Activated CD8-positive, alpha-beta memory T cell treated with anti-CD3 and anti-CD28 coated beads, Interleukin-2, amount 10 ng/mL, durations not matched to agents 7 days and 5 days (primary cell): ENCODE measurements at regions not wholly inside any gene's neighbourhood (a gene's known extent, or its start where the extent isn't known, plus 50 kb on each side); places are given as distances from the start of the nearest gene placed in this dataset.

Experiments
- ATAC-seq: fragments of 150-1000 bp; cut with Tn5 transposase; one replicate; pipeline ENCODE4 v1.10.0; 2021; ENCODE audit warnings: moderate library complexity
- CTCF ChIA-PET: fragments of 350-600 bp; sonication (Branson Sonifier 250); formaldehyde crosslinking; loops from one replicate; lab custom pipeline; 2021; ENCODE audit warnings: antibody characterized with exemption; lab: Charles Lee
- DNase-seq: peaks from one replicate; pipeline ENCODE4 v3.0.0-alpha.2; 2020
- H3K27ac Mint-ChIP-seq: one replicate; pipeline ENCODE4 v1.8.0; 2021; ENCODE audit warnings: mild to moderate bottlenecking, mixed read lengths
- H3K27me3 Mint-ChIP-seq: one replicate; pipeline ENCODE4 v1.8.0; 2021; ENCODE audit warnings: mixed read lengths
- H3K36me3 Mint-ChIP-seq: one replicate; pipeline ENCODE4 v1.8.0; 2021; ENCODE audit warnings: mild to moderate bottlenecking, mixed read lengths
- H3K4me1 Mint-ChIP-seq: one replicate; pipeline ENCODE4 v1.8.0; 2021; ENCODE audit warnings: mixed read lengths
- H3K4me3 Mint-ChIP-seq: one replicate; pipeline ENCODE4 v1.8.0; 2021; ENCODE audit warnings: mild to moderate bottlenecking, moderate library complexity, mixed read lengths
- H3K9me3 Mint-ChIP-seq: one replicate; pipeline ENCODE4 v1.8.0; 2022; ENCODE audit warnings: low read depth, mixed read lengths

GRCh38 chr11:10379022-10379421 is 74.1 kb downstream of the ADM start:
- Mint-ChIP-seq H3K9me3 (no peaks in the 10 kb centered on the region), H3K27me3 (peaks cover 12% of the 10 kb centered on the region), H3K36me3 (no peaks in the 10 kb centered on the region), H3K27ac (no peak overlapping the region), H3K4me1 (peaks cover 1% of the 10 kb centered on the region), H3K4me3 (no peak overlapping the region)
- DNase-seq (no peak), ATAC-seq (no peak)
- CTCF ChIA-PET, result interaction anchor here (1.1 to 1.5 kb wide), 2 partner anchors 13 to 14 kb away, joined by 3 to 4 read pairs; no protein-coding TSS in a partner anchor

- Mint-ChIP-seq H3K4me3 (no peak overlapping the region), H3K9me3 (no peaks in the 10 kb centered on the region), H3K36me3 (no peaks in the 10 kb centered on the region), H3K27ac (no peak overlapping the region), H3K4me1 (peaks cover under 1% of the 10 kb centered on the region), H3K27me3 (peaks cover 12% of the 10 kb centered on the region)
- ATAC-seq (no peak), DNase-seq (no peak)
- CTCF ChIA-PET, result interaction anchor here (1.1 to 1.5 kb wide), 2 partner anchors 13 kb away, joined by 3 to 4 read pairs; no protein-coding TSS in a partner anchor
These were observed 74.6 kb downstream of the ADM start for GRCh38 chr11:10379426-10379825.

- ATAC-seq, result no peak
These were observed 75.0 kb upstream of the AMPD3 start for GRCh38 chr11:10379871-10380568.

GRCh38 chr11:10380921-10381320 is 74.1 kb upstream of the AMPD3 start:
- CTCF ChIA-PET, result no interaction called here
- ATAC-seq (no peak), DNase-seq (no peak)

More at GRCh38 chr11:10379871-10380568, 75.0 kb upstream of the AMPD3 start:
- Mint-ChIP-seq H3K4me1 (no peaks in the 10 kb centered on the region), H3K27me3 (peaks cover 12% of the 10 kb centered on the region), H3K4me3 (no peak overlapping the region), H3K36me3 (no peaks in the 10 kb centered on the region), H3K9me3 (no peaks in the 10 kb centered on the region), H3K27ac (no peak overlapping the region)
- DNase-seq, result no peak
- CTCF ChIA-PET, result no interaction called here

GRCh38 chr11:10381736-10382135 is 73.3 kb upstream of the AMPD3 start:
- no peak overlapping the region for H3K4me3 Mint-ChIP-seq
- DNase-seq, result no peak
- no peak overlapping the region for H3K27ac Mint-ChIP-seq
- no peaks in the 10 kb centered on the region for H3K4me1 Mint-ChIP-seq
- H3K27me3 Mint-ChIP-seq, result peaks cover 12% of the 10 kb centered on the region
- H3K9me3 Mint-ChIP-seq, result no peaks in the 10 kb centered on the region
- CTCF ChIA-PET, result no interaction called here
- no peaks in the 10 kb centered on the region for H3K36me3 Mint-ChIP-seq
- ATAC-seq, result no peak

More at GRCh38 chr11:10380921-10381320, 74.1 kb upstream of the AMPD3 start:
- Mint-ChIP-seq H3K27ac (no peak overlapping the region), H3K36me3 (no peaks in the 10 kb centered on the region), H3K4me3 (no peak overlapping the region), H3K9me3 (no peaks in the 10 kb centered on the region), H3K4me1 (no peaks in the 10 kb centered on the region), H3K27me3 (peaks cover 12% of the 10 kb centered on the region)

GRCh38 chr11:10382518-10382917 is 72.5 kb upstream of the AMPD3 start:
- no peak for DNase-seq
- Mint-ChIP-seq H3K36me3 (no peaks in the 10 kb centered on the region), H3K9me3 (no peaks in the 10 kb centered on the region), H3K27ac (no peak overlapping the region), H3K4me3 (no peak overlapping the region), H3K27me3 (peaks cover 12% of the 10 kb centered on the region), H3K4me1 (no peaks in the 10 kb centered on the region)
- CTCF ChIA-PET, result interaction anchor here (1.3 kb wide), 1 partner anchor 15 kb away, joined by 3 read pairs; no protein-coding TSS in a partner anchor
- ATAC-seq, result peak; percentile 27

- no peaks in the 10 kb centered on the region for H3K4me1 Mint-ChIP-seq
- H3K36me3 Mint-ChIP-seq, result no peaks in the 10 kb centered on the region
- H3K9me3 Mint-ChIP-seq, result no peaks in the 10 kb centered on the region
These were observed 69.4 kb upstream of the AMPD3 start for GRCh38 chr11:10385696-10386095.

GRCh38 chr11:10386361-10386760 is 68.7 kb upstream of the AMPD3 start:
- H3K27me3 Mint-ChIP-seq, result peaks cover 26% of the 10 kb centered on the region
- H3K4me3 Mint-ChIP-seq, result no peak overlapping the region
- H3K4me1 Mint-ChIP-seq, result no peaks in the 10 kb centered on the region
- no peaks in the 10 kb centered on the region for H3K9me3 Mint-ChIP-seq
- ATAC-seq, result no peak
- H3K27ac Mint-ChIP-seq, result no peak overlapping the region
- no peaks in the 10 kb centered on the region for H3K36me3 Mint-ChIP-seq
- CTCF ChIA-PET, result interaction anchor here (1.0 kb wide), 1 partner anchor 20 kb away, joined by 3 read pairs; no protein-coding TSS in a partner anchor
- DNase-seq, result no peak

More at GRCh38 chr11:10385696-10386095, 69.4 kb upstream of the AMPD3 start:
- Mint-ChIP-seq H3K4me3 (no peak overlapping the region), H3K27me3 (peaks cover 21% of the 10 kb centered on the region), H3K27ac (no peak overlapping the region)
- ATAC-seq (no peak), DNase-seq (no peak)
- CTCF ChIA-PET, result no interaction called here

GRCh38 chr11:10386861-10387205 is 68.2 kb upstream of the AMPD3 start:
- no peaks in the 10 kb centered on the region for H3K9me3 Mint-ChIP-seq
- ATAC-seq (no peak), DNase-seq (no peak)
- H3K27ac Mint-ChIP-seq, result no peak overlapping the region
- H3K27me3 Mint-ChIP-seq, result peaks cover 22% of the 10 kb centered on the region
- CTCF ChIA-PET, result interaction anchor here (1.0 kb wide), 1 partner anchor 19 kb away, joined by 3 read pairs; no protein-coding TSS in a partner anchor
- no peaks in the 10 kb centered on the region for H3K36me3 Mint-ChIP-seq
- no peaks in the 10 kb centered on the region for H3K4me1 Mint-ChIP-seq
- no peak overlapping the region for H3K4me3 Mint-ChIP-seq

- CTCF ChIA-PET, result interaction anchor here (1.0 kb wide), 1 partner anchor 19 kb away, joined by 3 read pairs; no protein-coding TSS in a partner anchor
- Mint-ChIP-seq H3K36me3 (no peaks in the 10 kb centered on the region), H3K9me3 (no peaks in the 10 kb centered on the region), H3K27me3 (peaks cover 22% of the 10 kb centered on the region), H3K27ac (no peak overlapping the region), H3K4me1 (no peaks in the 10 kb centered on the region), H3K4me3 (no peak overlapping the region)
- DNase-seq, result no peak
- ATAC-seq, result no peak
These were observed 67.6 kb upstream of the AMPD3 start for GRCh38 chr11:10387206-10388083.

- no peaks in the 10 kb centered on the region for H3K9me3 Mint-ChIP-seq
- H3K4me1 Mint-ChIP-seq, result no peaks in the 10 kb centered on the region
- CTCF ChIA-PET, result no interaction called here
- H3K27ac Mint-ChIP-seq, result no peak overlapping the region
- H3K4me3 Mint-ChIP-seq, result no peak overlapping the region
- no peak for DNase-seq
- no peaks in the 10 kb centered on the region for H3K36me3 Mint-ChIP-seq
- H3K27me3 Mint-ChIP-seq, result peaks cover 22% of the 10 kb centered on the region
- no peak for ATAC-seq
These were observed 67.0 kb upstream of the AMPD3 start for GRCh38 chr11:10388101-10388500.

- no peaks in the 10 kb centered on the region for H3K36me3 Mint-ChIP-seq
These were observed 66.5 kb upstream of the AMPD3 start for GRCh38 chr11:10388574-10388973.

GRCh38 chr11:10390375-10390774 is 64.7 kb upstream of the AMPD3 start:
- no peak for ATAC-seq
- peaks cover 22% of the 10 kb centered on the region for H3K27me3 Mint-ChIP-seq
- CTCF ChIA-PET, result interaction anchor here (0.6 kb wide), 1 partner anchor 164 kb away, joined by 3 read pairs; no protein-coding TSS in a partner anchor

More at GRCh38 chr11:10388574-10388973, 66.5 kb upstream of the AMPD3 start:
- H3K27me3 Mint-ChIP-seq, result peaks cover 22% of the 10 kb centered on the region
- no peaks in the 10 kb centered on the region for H3K4me1 Mint-ChIP-seq
- no peak overlapping the region for H3K4me3 Mint-ChIP-seq
- CTCF ChIA-PET, result no interaction called here
- H3K27ac Mint-ChIP-seq, result no peak overlapping the region
- DNase-seq (no peak), ATAC-seq (no peak)
- no peaks in the 10 kb centered on the region for H3K9me3 Mint-ChIP-seq

More at GRCh38 chr11:10390375-10390774, 64.7 kb upstream of the AMPD3 start:
- DNase-seq, result no peak
- no peak overlapping the region for H3K27ac Mint-ChIP-seq
- no peaks in the 10 kb centered on the region for H3K9me3 Mint-ChIP-seq
- no peaks in the 10 kb centered on the region for H3K4me1 Mint-ChIP-seq
- no peaks in the 10 kb centered on the region for H3K36me3 Mint-ChIP-seq
- H3K4me3 Mint-ChIP-seq, result no peak overlapping the region
